Gastroesophageal sphincter (tissue), 4 donors: ENCODE measurements at regions not wholly inside any gene's neighbourhood (a gene's known extent, or its start where the extent isn't known, plus 50 kb on each side); places are given as distances from the start of the nearest gene placed in this dataset.

ENCODE experiments used
- ATAC-seq: fragments of 150-250 bp; one replicate; pipeline ENCODE4 v1.9.1; 2016; ENCODE audit warnings: mild to moderate bottlenecking, moderate library complexity
- H3K27ac ChIP-seq, 4 donors: fragments of 200-600 bp; sonication (generic) in 3 of 4; 1 replicate in 3 of 4; 2 replicates in 1 of 4; pipeline ENCODE4 v1.5.1; 2016 to 2019
- H3K27me3 ChIP-seq: fragments of 200-600 bp; sonication (generic); one replicate; pipeline ENCODE4 v1.5.1; 2019
- H3K36me3 ChIP-seq, 2 donors: fragments of 200-600 bp; sonication (generic); one replicate each; pipeline ENCODE4 v1.5.1; 2019; ENCODE audit warnings: control low read depth in 1 of 2
- H3K4me1 ChIP-seq, 3 donors: fragments of 200-600 bp; sonication (generic); 1 replicate in 2 of 3; 2 replicates in 1 of 3; pipeline ENCODE4 v1.5.1; 2016 to 2019; ENCODE audit warnings: control low read depth in 2 of 3
- H3K4me3 ChIP-seq, 2 donors: fragments of 200-600 bp; sonication (generic); one replicate each; pipeline ENCODE4 v1.5.1; 2019; ENCODE audit warnings: mild to moderate bottlenecking in 1 of 2, moderate library complexity in 1 of 2
- H3K9me3 ChIP-seq, 3 donors: fragments of 200-600 bp; sonication (generic); one replicate each; pipeline ENCODE4 v1.5.1; 2017 to 2019; ENCODE audit warnings: control low read depth in 2 of 3
- CTCF ChIP-seq, 4 experiments: fragments of 200-600 bp in 2 of 4; fragments of 450-650 bp in 2 of 4; sonication (generic) in 1 of 4; IDR thresholded peaks; one replicate each; pipeline ENCODE4 v1.5.1; 2017 to 2019; ENCODE audit warnings: antibody characterized with exemption in 4 of 4, mild to moderate bottlenecking in 2 of 4, moderate library complexity in 2 of 4
- EP300 ChIP-seq: sonication (generic); formaldehyde crosslinking; IDR thresholded peaks from one replicate; pipeline ENCODE4 v1.6.1; 2017; ENCODE audit warnings: antibody characterized with exemption, mild to moderate bottlenecking
- POLR2A ChIP-seq, 2 donors: fragments of 450-650 bp; IDR thresholded peaks; one replicate each; pipeline ENCODE4 v1.6.1; 2017; ENCODE audit warnings: antibody characterized with exemption in 2 of 2, mild to moderate bottlenecking in 2 of 2, moderate library complexity in 1 of 2
- POLR2AphosphoS5 ChIP-seq: sonication (generic); formaldehyde crosslinking; IDR thresholded peaks from one replicate; pipeline ENCODE4 v1.6.1; 2017; ENCODE audit warnings: antibody characterized with exemption
- WGBS, 2 donors: methylation state at CpG; one replicate each; pipeline ENCODE4 v1.1.5; 2018; ENCODE audit warnings: low coverage in 1 of 2; 5-methylcytosine and 5-hydroxymethylcytosine counted together

GRCh38 chr9:17969232-17969631 lies 390.4 kb downstream of the SH3GL2 start:
- Histone ChIP-seq H3K27ac (no peak overlapping the region), H3K4me1 (peaks cover 0 to 19% (median 3%) of the 10 kb centered on the region in 3 donors), H3K9me3 (no peaks in the 10 kb centered on the region), H3K36me3 (no peaks in the 10 kb centered on the region), H3K4me3 (no peak overlapping the region), H3K27me3 (no peaks in the 10 kb centered on the region)
- ATAC-seq: no peak
- no peak for TF ChIP-seq CTCF (IDR thresholded peaks at IDR 0.05)
- no peak for TF ChIP-seq EP300
- no peak for TF ChIP-seq POLR2AphosphoS5
- TF ChIP-seq POLR2A (IDR thresholded peaks at IDR 0.05): no peak
- WGBS, 2 donors: 0 to 32% methylated on average over 1 of the region's 1 CpG

- H3K4me3 ChIP-seq: no peak overlapping the region
- H3K27ac ChIP-seq: peak overlapping the region in 1 of 4 donors; percentile 42
- no peaks in the 10 kb centered on the region for H3K36me3 ChIP-seq
- H3K27me3 ChIP-seq: no peaks in the 10 kb centered on the region
- TF ChIP-seq POLR2A (IDR thresholded peaks at IDR 0.05) (no peak), POLR2AphosphoS5 (no peak), CTCF (IDR thresholded peaks at IDR 0.05) (no peak), EP300 (no peak)
- peaks cover 0 to 19% (median 3%) of the 10 kb centered on the region in 3 donors for H3K4me1 ChIP-seq
- peaks cover 0 to 3% (median 0%) of the 10 kb centered on the region in 3 donors for H3K9me3 ChIP-seq
- ATAC-seq: no peak
These were observed 391.4 kb downstream of the SH3GL2 start for GRCh38 chr9:17970277-17970676.

GRCh38 chr9:17978773-17979172 lies 399.9 kb downstream of the SH3GL2 start:
- Histone ChIP-seq H3K9me3 (peaks cover 0 to 41% (median 0%) of the 10 kb centered on the region in 3 donors), H3K27ac (no peak overlapping the region)
- WGBS, 2 donors: 85 to 100% methylated on average over 1 to 2 of the region's 2 CpGs

GRCh38 chr9:17986595-17986994 lies 407.7 kb downstream of the SH3GL2 start:
- H3K4me1 ChIP-seq: peaks cover 0 to 17% (median 8%) of the 10 kb centered on the region in 3 donors
- H3K36me3 ChIP-seq: no peaks in the 10 kb centered on the region
- H3K27ac ChIP-seq: no peak overlapping the region
- H3K9me3 ChIP-seq: no peaks in the 10 kb centered on the region
- TF ChIP-seq EP300 (no peak), CTCF (IDR thresholded peaks at IDR 0.05) (no peak), POLR2AphosphoS5 (no peak), POLR2A (IDR thresholded peaks at IDR 0.05) (no peak)
- no peak overlapping the region for H3K4me3 ChIP-seq
- no peak for ATAC-seq
- H3K27me3 ChIP-seq: no peaks in the 10 kb centered on the region

More at GRCh38 chr9:17978773-17979172, 399.9 kb downstream of the SH3GL2 start:
- TF ChIP-seq POLR2A (IDR thresholded peaks at IDR 0.05) (no peak), POLR2AphosphoS5 (no peak), CTCF (IDR thresholded peaks at IDR 0.05) (no peak), EP300 (no peak)
- Histone ChIP-seq H3K27me3 (no peaks in the 10 kb centered on the region), H3K4me3 (no peak overlapping the region), H3K36me3 (no peaks in the 10 kb centered on the region), H3K4me1 (no peaks in the 10 kb centered on the region)
- ATAC-seq: no peak

- H3K4me3 ChIP-seq: no peak overlapping the region
- no peaks in the 10 kb centered on the region for H3K27me3 ChIP-seq
- 44 to 60% methylated on average over 5 of the region's 5 CpGs for WGBS, 2 donors
- no peaks in the 10 kb centered on the region for H3K36me3 ChIP-seq
- H3K4me1 ChIP-seq: peaks cover 0 to 17% (median 8%) of the 10 kb centered on the region in 3 donors
- no peak for ATAC-seq
- no peak for TF ChIP-seq POLR2AphosphoS5
- TF ChIP-seq EP300: no peak
- no peak for TF ChIP-seq CTCF (IDR thresholded peaks at IDR 0.05)
- no peak for TF ChIP-seq POLR2A (IDR thresholded peaks at IDR 0.05)
- peak overlapping the region in 2 of 4 donors; percentile 22 to 29 for H3K27ac ChIP-seq
- no peaks in the 10 kb centered on the region for H3K9me3 ChIP-seq
These were observed 408.3 kb downstream of the SH3GL2 start for GRCh38 chr9:17987189-17987588.
